HCT116 (cell line): ENCODE measurements at regions not wholly inside any gene's neighbourhood (a gene's known extent, or its start where the extent isn't known, plus 50 kb on each side); places are given as distances from the start of the nearest gene placed in this dataset.

Experiments
- ATAC-seq: fragments of 200-7000 bp; cut with Tn5 transposase; 2 replicates; pipeline ENCODE4 v1.9.1; 2020; ENCODE audit warnings: mild to moderate bottlenecking, moderate library complexity
- BruUV-seq: library from RNA; stranded (reverse); fragments of 400-500 nt; replicated peaks from 2 replicates; lab custom pipeline; 2021; lab: Mats Ljungman, UMichigan
- CTCF ChIA-PET: fragments of 300-600 bp; sonication (Branson Sonifier 250); formaldehyde crosslinking; loops from one replicate; lab custom pipeline; 2021; ENCODE audit warnings: antibody characterized with exemption; lab: Charles Lee
- POLR2A ChIA-PET: fragments of 300-600, 350-600 bp; sonication (Branson Sonifier 250); formaldehyde crosslinking; loops from one replicate; lab custom pipeline; 2021; ENCODE audit warnings: antibody characterized with exemption; lab: Charles Lee
- RAD21 ChIA-PET, 2 experiments: fragments of 300-600 bp; sonication (Branson Sonifier 250); formaldehyde crosslinking; loops; one replicate each; lab custom pipeline; 2023; ENCODE audit warnings: low total read pairs in 2 of 2; ENCODE audit not compliant: uncharacterized antibody in 2 of 2, unreplicated experiment in 2 of 2, low non-redundant PET in 1 of 2; lab: Charles Lee
- DNase-seq: peaks from one replicate; pipeline ENCODE4 v3.0.0-alpha.2; 2010; ENCODE audit warnings: low read depth, low spot score
- H2AFZ ChIP-seq: fragments of 200-600 bp; shearing (Covaris generic), sonication (generic); 2 replicates; pipeline ENCODE4 v1.6.1; 2017; ENCODE audit warnings: low read depth, mixed run types, mixed read lengths, antibody characterized with exemption, low read length; ENCODE audit not compliant: poor library complexity, severe bottlenecking
- H3K27ac ChIP-seq: 2 replicates; pipeline ENCODE4 v1.5.1; 2012; ENCODE audit warnings: low read depth, low read length
- H3K27me3 ChIP-seq: fragments of 200-600 bp; sonication (generic); 2 replicates; pipeline ENCODE4 v1.6.1; 2016; ENCODE audit warnings: mixed run types, low read length, mixed read lengths; ENCODE audit not compliant: insufficient read depth
- H3K36me3 ChIP-seq, 2 experiments: fragments of 200-500 bp in 1 of 2; fragments of 200-600 bp in 1 of 2; sonication (Bioruptor generic) in 1 of 2; sonication (generic) in 1 of 2; 2 replicates each; pipeline versions ENCODE4 v1.5.1 to v1.6.1; 2014 to 2016; ENCODE audit warnings: low read length in 2 of 2, inconsistent platforms in 1 of 2, mixed read lengths in 1 of 2, mixed run types in 1 of 2; ENCODE audit not compliant: insufficient read depth in 2 of 2, control insufficient read depth in 1 of 2
- H3K4me1 ChIP-seq, 2 experiments: fragments of 200-600 bp in 1 of 2; sonication (generic) in 1 of 2; 2 replicates each; pipeline versions ENCODE4 v1.5.1 to v1.6.1; 2012 to 2017; ENCODE audit warnings: low read length in 2 of 2, inconsistent platforms in 1 of 2, mild to moderate bottlenecking in 1 of 2, mixed read lengths in 1 of 2, mixed run types in 1 of 2, moderate library complexity in 1 of 2; ENCODE audit not compliant: insufficient read depth in 2 of 2, control insufficient read depth in 1 of 2
- H3K4me2 ChIP-seq: fragments of 200-600 bp; sonication (generic); 2 replicates; pipeline ENCODE4 v1.6.1; 2017; ENCODE audit warnings: mixed run types, low read length, mixed read lengths
- H3K4me3 ChIP-seq, 2 experiments: fragments of 200-600 bp in 1 of 2; sonication (generic) in 1 of 2; replicated peaks in 1 of 2; 2 replicates each; pipeline ENCODE4 v1.5.1; 2011 to 2016; ENCODE audit warnings: low read length in 2 of 2, control low read depth in 1 of 2, low read depth in 1 of 2, mild to moderate bottlenecking in 1 of 2, mixed read lengths in 1 of 2, mixed run types in 1 of 2
- H3K79me2 ChIP-seq: fragments of 200-600 bp; sonication (generic); 2 replicates; pipeline ENCODE4 v1.6.1; 2017; ENCODE audit warnings: mild to moderate bottlenecking, mixed run types, low read length, moderate library complexity, mixed read lengths; ENCODE audit not compliant: insufficient read depth
- H3K9ac ChIP-seq: fragments of 200-600 bp; sonication (generic); 2 replicates; pipeline ENCODE4 v1.6.1; 2016; ENCODE audit warnings: low read length, mixed read lengths
- H3K9me2 ChIP-seq: fragments of 200-600 bp; sonication (generic), shearing (Covaris generic); 2 replicates; pipeline ENCODE4 v1.6.1; 2017; ENCODE audit warnings: mixed run types, mild to moderate bottlenecking, moderate library complexity; ENCODE audit not compliant: insufficient read depth
- H3K9me3 ChIP-seq, 2 experiments: fragments of 200-500 bp in 1 of 2; fragments of 200-600 bp in 1 of 2; sonication (Bioruptor generic) in 1 of 2; sonication (generic) in 1 of 2; 2 replicates each; pipeline ENCODE4 v1.6.1; 2014 to 2017; ENCODE audit warnings: low read length in 2 of 2, mixed read lengths in 2 of 2, inconsistent platforms in 1 of 2, low read depth in 1 of 2, mild to moderate bottlenecking in 1 of 2, mixed run types in 1 of 2, moderate library complexity in 1 of 2; ENCODE audit not compliant: control insufficient read depth in 1 of 2, insufficient read depth in 1 of 2
- H4K20me1 ChIP-seq: fragments of 200-600 bp; sonication (generic), shearing (Covaris generic); 2 replicates; pipeline ENCODE4 v1.6.1; 2017; ENCODE audit warnings: mixed run types, mild to moderate bottlenecking, moderate library complexity; ENCODE audit not compliant: insufficient read depth
- CEBPB ChIP-seq: IDR thresholded peaks from 2 replicates; pipeline ENCODE4 v1.6.1; 2012; ENCODE audit warnings: low read depth
- EGR1 ChIP-seq: IDR thresholded peaks from 2 replicates; pipeline ENCODE4 v1.6.1; 2012; ENCODE audit warnings: low read depth
- EZH2 ChIP-seq: fragments of 200-600 bp; sonication (generic); IDR thresholded peaks from 2 replicates; pipeline ENCODE4 v1.6.1; 2017; ENCODE audit warnings: antibody characterized with exemption, mixed run types
- FOSL1 ChIP-seq: IDR thresholded peaks from 2 replicates; pipeline ENCODE4 v1.6.1; 2012; ENCODE audit warnings: low read depth
- POLR2AphosphoS5 ChIP-seq: IDR thresholded peaks from 2 replicates; pipeline ENCODE4 v1.6.1; 2011; ENCODE audit warnings: mild to moderate bottlenecking, low read depth, low read length, moderate library complexity
- SP1 ChIP-seq: IDR thresholded peaks from 2 replicates; pipeline ENCODE4 v1.6.1; 2012; ENCODE audit warnings: low read depth
- intact Hi-C: fragments of 100-400 bp; cut with micrococcal nuclease; formaldehyde crosslinking; loops from 2 replicates; pipeline ENCODE4 v1.10.0; 2022

- ChIA-PET RAD21 (no interaction called here), POLR2A (no interaction called here), CTCF (no interaction called here)
- Histone ChIP-seq H3K79me2 (no peaks in the 10 kb centered on the region), H3K4me3 (no peak overlapping the region), H3K9me2 (no peaks in the 10 kb centered on the region), H3K4me2 (no peak overlapping the region), H3K27ac (no peak overlapping the region), H3K27me3 (no peaks in the 10 kb centered on the region), H4K20me1 (no peaks in the 10 kb centered on the region), H2AFZ (no peak overlapping the region), H3K9me3 (no peaks in the 10 kb centered on the region), H3K36me3 (no peaks in the 10 kb centered on the region), H3K9ac (no peak overlapping the region), H3K4me1 (no peaks in the 10 kb centered on the region)
- ATAC-seq (no peak), DNase-seq (no peak)
- TF ChIP-seq EZH2 (no peak), EGR1 (no peak)
- intact Hi-C loops, result no loop called here
- BruUV-seq, result no TSS peak
Measured at GRCh38 chrX:10747975-10748374, 127.6 kb upstream of the MID1 start.

- H3K27ac ChIP-seq, result no peak overlapping the region
- intact Hi-C loops, result no loop called here
- ATAC-seq, result no peak
- no peaks in the 10 kb centered on the region for H3K9me3 ChIP-seq
- RAD21 ChIA-PET, result no interaction called here
- H3K4me1 ChIP-seq, result 0 out of 4 replicates have a peak, but pooled peaks cover 0 to 2% of the 10 kb centered on the region in 2 experiments
- H3K4me2 ChIP-seq, result no peak overlapping the region
- H4K20me1 ChIP-seq, result no peaks in the 10 kb centered on the region
- no peaks in the 10 kb centered on the region for H3K36me3 ChIP-seq
- H3K9me2 ChIP-seq, result no peaks in the 10 kb centered on the region
- POLR2A ChIA-PET, result no interaction called here
- BruUV-seq, result no TSS peak
- no peak for DNase-seq
- CTCF ChIA-PET, result no interaction called here
- no peaks in the 10 kb centered on the region for H3K79me2 ChIP-seq
- no peak overlapping the region for H2AFZ ChIP-seq
- no peaks in the 10 kb centered on the region for H3K27me3 ChIP-seq
- H3K4me3 ChIP-seq, result no peak overlapping the region
- TF ChIP-seq FOSL1 (no peak), POLR2AphosphoS5 (no peak), CEBPB (no peak), SP1 (no peak)
- H3K9ac ChIP-seq, result no peak overlapping the region
Measured at GRCh38 chrX:10749113-10749512, 128.7 kb upstream of the MID1 start.
